Nephron progenitor cell (in vitro differentiated cells): ENCODE measurements at regions not wholly inside any gene's neighbourhood (a gene's known extent, or its start where the extent isn't known, plus 50 kb on each side); places are given as distances from the start of the nearest gene placed in this dataset.

Experiments
- DNase-seq: peaks from one replicate; pipeline ENCODE4 v3.0.0; 2021
- H3K27ac Mint-ChIP-seq: 2 replicates; pipeline ENCODE4 v1.8.0; 2021; ENCODE audit warnings: mild to moderate bottlenecking, moderate library complexity, mixed read lengths
- H3K27me3 Mint-ChIP-seq: 2 replicates; pipeline ENCODE4 v1.8.0; 2021; ENCODE audit warnings: mild to moderate bottlenecking, low read depth, mixed read lengths; ENCODE audit not compliant: poor library complexity
- H3K36me3 Mint-ChIP-seq: 2 replicates; pipeline ENCODE4 v1.8.0; 2021; ENCODE audit warnings: low read depth, mixed read lengths
- H3K4me1 Mint-ChIP-seq: 2 replicates; pipeline ENCODE4 v1.8.0; 2021; ENCODE audit warnings: mixed read lengths
- H3K4me3 Mint-ChIP-seq: 2 replicates; pipeline ENCODE4 v1.8.0; 2021; ENCODE audit warnings: mild to moderate bottlenecking, moderate library complexity, mixed read lengths
- H3K9me3 Mint-ChIP-seq: 2 replicates; pipeline ENCODE4 v1.8.0; 2021; ENCODE audit warnings: mild to moderate bottlenecking, moderate library complexity, mixed read lengths
- TF ChIP-seq, protein P1 (sequence below): fragments of 200-600 bp; sonication (generic); IDR thresholded peaks from 2 replicates; pipeline ENCODE4 v1.5.0; 2021; ENCODE audit warnings: antibody characterized with exemption

DNA sequence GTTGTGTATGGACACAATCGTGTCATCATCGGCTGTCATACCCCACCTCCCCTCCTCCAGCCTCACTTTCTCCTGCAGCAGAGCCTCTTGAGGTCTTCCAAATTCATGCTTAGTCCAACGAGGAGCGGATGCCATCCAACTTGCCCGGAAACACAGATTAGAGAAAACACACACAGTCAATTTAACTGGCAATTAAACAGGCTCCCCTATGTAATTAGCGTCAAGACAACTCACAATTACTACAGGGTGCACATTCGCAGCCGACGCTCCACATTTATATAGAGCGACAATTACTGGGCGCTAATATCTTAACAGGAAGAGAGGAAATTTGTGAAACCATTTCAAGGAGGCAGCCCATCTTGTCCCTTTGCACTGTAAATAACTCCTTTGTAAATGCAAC is 86.0 kb upstream of the ZNF618 start:
- Mint-ChIP-seq H3K4me1 (peaks cover 34% of the 10 kb centered on the region), H3K27ac (no peak overlapping the region), H3K4me3 (no peak overlapping the region), H3K9me3 (no peaks in the 10 kb centered on the region), H3K27me3 (peaks cover 11% of the 10 kb centered on the region), H3K36me3 (no peaks in the 10 kb centered on the region)
- DNase-seq, result no peak
- TF ChIP-seq, protein P1, sequence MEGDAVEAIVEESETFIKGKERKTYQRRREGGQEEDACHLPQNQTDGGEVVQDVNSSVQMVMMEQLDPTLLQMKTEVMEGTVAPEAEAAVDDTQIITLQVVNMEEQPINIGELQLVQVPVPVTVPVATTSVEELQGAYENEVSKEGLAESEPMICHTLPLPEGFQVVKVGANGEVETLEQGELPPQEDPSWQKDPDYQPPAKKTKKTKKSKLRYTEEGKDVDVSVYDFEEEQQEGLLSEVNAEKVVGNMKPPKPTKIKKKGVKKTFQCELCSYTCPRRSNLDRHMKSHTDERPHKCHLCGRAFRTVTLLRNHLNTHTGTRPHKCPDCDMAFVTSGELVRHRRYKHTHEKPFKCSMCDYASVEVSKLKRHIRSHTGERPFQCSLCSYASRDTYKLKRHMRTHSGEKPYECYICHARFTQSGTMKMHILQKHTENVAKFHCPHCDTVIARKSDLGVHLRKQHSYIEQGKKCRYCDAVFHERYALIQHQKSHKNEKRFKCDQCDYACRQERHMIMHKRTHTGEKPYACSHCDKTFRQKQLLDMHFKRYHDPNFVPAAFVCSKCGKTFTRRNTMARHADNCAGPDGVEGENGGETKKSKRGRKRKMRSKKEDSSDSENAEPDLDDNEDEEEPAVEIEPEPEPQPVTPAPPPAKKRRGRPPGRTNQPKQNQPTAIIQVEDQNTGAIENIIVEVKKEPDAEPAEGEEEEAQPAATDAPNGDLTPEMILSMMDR, result no peak

DNA sequence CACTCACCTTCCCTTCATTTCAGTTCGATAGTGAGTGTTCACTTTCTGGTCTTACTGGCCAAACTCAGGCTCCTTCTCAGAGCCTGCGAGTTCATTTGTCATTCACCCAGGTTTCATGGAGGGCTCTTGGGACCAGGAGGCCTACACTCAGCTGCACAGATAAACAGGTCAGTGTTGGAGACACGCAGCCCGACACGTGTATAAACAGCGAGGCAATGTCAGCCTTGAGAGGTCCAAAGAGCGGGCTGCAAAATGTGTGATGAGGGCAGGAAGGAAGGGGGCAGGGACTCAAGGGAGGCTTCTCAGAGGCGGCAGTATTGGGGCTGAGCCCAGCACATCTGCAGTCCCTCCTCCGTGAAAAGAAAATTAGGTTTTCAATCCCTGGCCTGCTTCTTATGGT is 82.6 kb upstream of the ZNF618 start:
- Mint-ChIP-seq H3K4me1 (peaks cover 13% of the 10 kb centered on the region), H3K4me3 (no peak overlapping the region), H3K9me3 (no peaks in the 10 kb centered on the region), H3K27ac (no peak overlapping the region), H3K27me3 (peaks cover 24% of the 10 kb centered on the region), H3K36me3 (no peaks in the 10 kb centered on the region)
- DNase-seq, result no peak
- TF ChIP-seq, protein P1, result no peak

DNA sequence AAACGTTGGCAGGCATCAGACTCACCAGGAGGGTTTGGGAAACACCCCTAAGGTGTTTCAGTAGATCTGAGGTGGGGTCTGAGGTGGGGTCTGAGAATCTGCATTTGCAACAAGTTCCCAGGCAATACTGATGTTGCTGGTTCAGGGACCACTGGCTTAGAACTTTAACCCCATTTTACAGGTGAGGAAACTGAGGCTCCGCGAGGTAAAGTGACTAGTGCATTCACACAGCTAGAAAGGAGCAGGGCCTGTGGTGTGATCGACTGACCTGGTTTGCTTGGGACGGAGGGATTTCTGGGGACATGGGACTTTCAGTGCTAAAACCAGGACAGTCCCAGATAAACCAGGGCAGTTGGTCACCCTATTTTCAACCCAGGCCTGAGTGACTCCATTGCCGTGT is 81.4 kb upstream of the ZNF618 start:
- Mint-ChIP-seq H3K4me1 (peaks cover 4% of the 10 kb centered on the region), H3K27ac (no peak overlapping the region), H3K27me3 (peaks cover 22% of the 10 kb centered on the region), H3K4me3 (no peak overlapping the region), H3K9me3 (no peaks in the 10 kb centered on the region), H3K36me3 (no peaks in the 10 kb centered on the region)
- no peak for DNase-seq
- TF ChIP-seq, protein P1, result no peak

DNA sequence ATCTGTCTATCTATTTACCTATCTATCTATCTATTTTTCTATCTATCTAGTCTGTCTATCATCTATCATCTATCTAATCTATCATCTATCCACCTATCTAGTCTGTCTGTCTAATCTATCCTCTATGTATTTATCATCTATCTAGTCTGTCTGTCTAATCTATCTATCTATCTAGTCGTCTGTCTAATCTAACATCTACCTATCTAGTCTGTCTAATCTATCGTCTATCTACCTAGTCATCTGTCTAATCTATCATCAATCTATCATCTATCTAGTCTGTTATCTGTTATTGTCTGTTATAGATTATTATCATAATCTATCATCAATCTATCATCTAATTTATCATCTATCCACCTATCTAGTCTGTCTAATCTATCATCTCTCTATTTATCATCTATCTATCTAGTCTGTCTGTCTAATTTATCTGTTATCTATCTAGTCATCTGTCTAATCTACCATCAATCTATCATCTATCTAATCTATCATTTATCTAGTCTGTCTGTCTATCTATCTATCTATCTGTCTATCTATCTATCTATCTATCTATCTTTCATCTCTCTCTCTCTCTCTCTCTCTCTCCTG is 80.2 kb upstream of the ZNF618 start:
- Mint-ChIP-seq H3K9me3 (no peaks in the 10 kb centered on the region), H3K27me3 (peaks cover 18% of the 10 kb centered on the region), H3K36me3 (no peaks in the 10 kb centered on the region), H3K4me3 (no peak overlapping the region), H3K4me1 (peaks cover 4% of the 10 kb centered on the region), H3K27ac (no peak overlapping the region)
- no peak for DNase-seq
- TF ChIP-seq, protein P1, result no peak

DNA sequence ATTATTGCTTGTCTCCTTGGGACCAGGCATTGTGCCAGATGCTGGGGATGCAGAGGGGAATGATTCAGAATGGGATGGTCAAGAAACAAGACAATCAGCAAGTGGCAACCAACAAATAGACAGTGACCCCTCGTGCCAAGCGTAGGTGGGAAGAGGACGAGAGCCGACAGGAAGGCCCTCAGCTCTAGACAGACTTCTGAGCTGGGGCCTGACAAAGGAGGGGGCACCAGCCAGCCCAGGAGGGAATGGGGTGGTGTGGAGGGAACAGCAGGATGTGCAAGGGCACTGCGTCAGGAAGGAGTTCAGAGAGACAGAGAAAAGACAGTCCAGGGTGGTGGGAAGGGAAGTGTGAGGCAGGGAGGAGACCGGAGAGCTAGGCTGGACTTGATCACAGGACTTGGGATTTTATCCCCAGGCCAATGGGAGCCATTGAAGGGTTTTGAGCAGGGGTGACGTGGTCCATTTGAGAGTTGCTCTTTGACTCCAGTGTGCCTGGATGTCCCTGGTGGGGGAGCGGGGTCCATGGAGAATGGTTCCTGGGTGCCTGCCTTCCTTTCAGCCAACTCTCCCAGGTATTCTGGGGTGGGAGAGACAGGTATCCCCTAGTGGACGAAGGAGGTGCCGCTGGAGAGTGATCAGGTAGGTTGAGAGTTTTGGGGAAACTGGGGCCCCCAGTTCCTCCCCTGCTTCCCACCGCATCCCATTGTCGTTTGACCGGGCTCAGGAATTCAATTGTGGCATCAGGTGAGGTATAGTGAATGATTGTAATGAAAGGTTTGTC is 79.3 kb upstream of the ZNF618 start:
- Mint-ChIP-seq H3K9me3 (no peaks in the 10 kb centered on the region), H3K27ac (no peak overlapping the region), H3K36me3 (no peaks in the 10 kb centered on the region), H3K27me3 (peaks cover 18% of the 10 kb centered on the region), H3K4me3 (no peak overlapping the region), H3K4me1 (peaks cover 4% of the 10 kb centered on the region)
- DNase-seq, result no peak
- TF ChIP-seq, protein P1, result no peak
